Inferior parietal cortex (tissue), 1 donor: ENCODE measurements at regions not wholly inside any gene's neighbourhood (a gene's known extent, or its start where the extent isn't known, plus 50 kb on each side); places are given as distances from the start of the nearest gene placed in this dataset.
"Not testable (repeated sequence)": the region's sequence is repeated elsewhere in the genome, so short reads cannot be mapped to it uniquely, and the experiment has no call there.

ENCODE experiments used
- DNase-seq: peaks from one replicate; pipeline ENCODE4 v3.0.0-alpha.2; 2016; ENCODE audit errors: extremely low spot score

DNA sequence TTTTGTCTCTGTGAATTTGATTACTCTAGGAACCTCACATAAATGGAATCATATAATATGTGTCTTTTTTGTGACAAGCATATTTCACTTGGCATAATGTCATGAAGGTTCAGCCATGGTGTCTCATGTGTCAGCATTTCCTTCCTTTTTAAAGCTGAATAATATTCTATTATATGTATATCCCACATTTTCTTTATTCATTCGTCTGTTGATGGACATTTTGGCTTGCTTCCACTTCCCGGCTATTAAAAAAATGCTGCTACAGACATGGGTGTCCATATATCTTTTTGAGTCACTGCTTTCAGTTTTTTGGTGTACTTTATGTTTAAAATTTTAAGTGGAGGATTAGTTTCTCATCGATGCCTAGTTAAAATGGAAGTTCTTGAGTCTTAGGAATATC is 59.8 kb upstream of the C5orf63 start:
- no peak for DNase-seq

DNA sequence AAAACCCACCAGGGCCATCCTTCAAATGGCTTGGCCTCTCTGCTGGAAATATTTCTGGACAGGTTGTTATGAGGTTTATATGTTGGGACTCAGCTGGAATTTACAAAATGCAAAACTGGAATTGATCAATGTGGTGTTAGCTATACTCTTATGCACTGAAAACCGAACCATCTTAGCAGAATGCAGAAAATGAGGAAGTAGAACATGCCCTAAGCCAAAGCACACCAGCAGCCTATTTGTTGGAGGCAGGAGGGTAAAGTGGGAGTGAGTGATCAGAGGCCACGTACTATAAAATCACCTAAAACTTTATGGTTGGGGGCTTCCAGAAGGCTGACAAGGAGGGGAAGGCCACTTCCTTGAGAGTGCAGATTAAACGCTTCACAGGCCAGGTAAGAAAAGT is 63.6 kb upstream of the C5orf63 start:
- no peak for DNase-seq

DNA sequence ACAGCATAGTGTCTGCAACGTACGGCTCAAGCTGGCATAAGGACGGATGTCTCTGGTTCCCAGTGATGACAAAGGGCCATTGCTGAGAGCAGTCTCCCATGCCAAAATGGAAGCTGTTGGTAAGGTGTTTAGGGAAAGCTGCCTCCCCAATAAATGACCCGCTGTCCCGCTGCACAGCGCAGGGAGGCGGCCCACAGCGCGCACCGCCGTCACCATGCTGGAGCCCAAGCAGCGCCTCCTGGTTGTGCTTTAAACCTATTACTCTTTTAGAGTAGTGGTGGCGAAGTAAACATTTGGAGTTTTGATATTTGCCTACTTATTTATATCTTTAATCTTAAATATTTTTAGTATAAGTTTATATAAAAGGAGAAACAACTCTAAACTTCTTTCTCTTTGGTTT is 70.4 kb upstream of the C5orf63 start:
- no peak for DNase-seq

DNA sequence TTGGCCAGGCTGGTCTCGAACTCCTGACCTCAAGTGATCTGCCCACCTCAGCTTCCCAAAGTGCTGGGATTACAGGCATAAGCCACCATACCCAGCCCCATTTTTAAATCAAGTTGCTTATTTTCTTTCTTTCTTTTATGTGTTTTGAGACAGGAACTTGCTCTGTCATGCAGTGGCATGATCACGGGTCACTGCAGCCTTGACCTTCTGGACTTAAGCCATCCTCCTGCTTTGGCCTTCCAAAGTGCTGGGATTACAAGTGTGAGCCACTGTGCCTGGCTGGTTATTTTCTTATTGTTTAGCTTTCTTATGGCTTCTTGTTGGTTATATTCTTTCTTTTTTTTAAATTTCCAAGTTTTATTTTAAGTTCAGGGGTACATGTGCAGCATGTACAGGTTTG is 79.7 kb upstream of the C5orf63 start:
- no peak for DNase-seq

DNA sequence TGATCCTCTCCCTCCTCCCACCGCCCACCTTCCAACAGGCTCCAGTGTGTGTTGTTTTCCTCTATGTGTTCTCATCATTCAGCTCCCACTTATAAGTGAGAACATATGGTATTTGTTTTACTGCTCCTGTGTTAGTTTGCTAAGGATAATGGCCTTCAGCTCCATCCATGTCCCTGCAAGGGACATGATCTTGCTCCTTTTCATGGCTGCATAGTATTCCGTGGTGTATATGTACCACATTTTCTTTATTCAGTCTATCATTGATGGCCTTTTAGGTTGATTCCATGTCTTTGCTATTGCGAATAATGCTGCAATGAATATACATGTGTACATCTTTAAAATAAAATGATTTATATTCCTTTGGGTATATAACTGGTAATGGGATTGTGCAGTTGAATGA is 80.2 kb upstream of the C5orf63 start:
- no peak for DNase-seq

DNA sequence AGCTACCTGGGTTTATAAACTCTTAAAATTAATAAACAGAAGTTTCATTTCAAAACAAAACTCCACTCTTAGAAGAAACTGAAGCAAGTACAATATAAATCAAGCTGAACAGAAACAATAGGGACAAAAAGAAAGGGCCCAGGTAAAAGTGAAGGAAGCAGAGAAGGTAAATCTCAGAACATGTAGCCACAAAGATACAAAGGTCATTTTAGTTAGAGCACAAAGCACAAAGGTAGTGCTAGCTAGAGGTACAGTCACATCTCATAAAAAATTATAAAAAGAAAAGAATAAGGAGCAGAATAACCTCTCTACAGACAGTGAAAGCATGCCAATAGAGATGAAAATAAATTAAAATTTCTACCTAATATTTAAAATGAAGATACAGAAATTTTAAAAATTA is 90.4 kb upstream of the C5orf63 start:
- DNase-seq, result no peak

DNA sequence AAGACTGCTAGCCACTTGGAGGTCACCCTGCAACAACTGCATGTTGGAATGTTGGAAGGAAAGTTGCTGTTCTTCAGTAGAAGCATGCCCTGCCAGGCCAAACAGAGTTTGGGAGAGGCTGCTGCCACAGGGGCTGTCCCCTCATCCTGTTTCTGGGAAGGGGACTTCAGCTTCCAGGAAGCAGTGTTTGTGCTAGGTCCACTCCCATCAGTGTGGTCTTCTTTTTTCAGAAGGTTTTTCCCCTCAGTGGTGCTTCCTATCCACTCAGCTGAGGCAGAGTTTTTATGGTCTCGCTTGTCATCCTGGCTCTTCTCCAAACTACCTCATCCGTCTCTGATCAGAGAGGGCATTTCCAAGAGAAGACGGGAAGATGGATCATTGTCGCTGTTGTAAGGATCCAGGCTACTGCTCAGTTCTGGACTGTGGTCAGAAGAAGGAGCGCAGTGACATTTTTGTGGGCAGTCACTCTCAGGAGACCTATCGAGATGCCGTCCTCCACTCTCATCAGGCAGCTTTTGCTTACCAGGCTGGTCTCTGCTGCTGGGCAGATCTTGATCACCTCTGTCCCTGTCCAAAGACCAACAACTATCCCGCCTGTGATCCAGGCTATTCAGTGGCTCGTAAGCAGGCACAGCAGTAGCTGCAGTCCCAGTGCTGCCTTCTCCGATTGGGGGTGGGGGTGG is 97.8 kb upstream of the C5orf63 start:
- no peak for DNase-seq

DNA sequence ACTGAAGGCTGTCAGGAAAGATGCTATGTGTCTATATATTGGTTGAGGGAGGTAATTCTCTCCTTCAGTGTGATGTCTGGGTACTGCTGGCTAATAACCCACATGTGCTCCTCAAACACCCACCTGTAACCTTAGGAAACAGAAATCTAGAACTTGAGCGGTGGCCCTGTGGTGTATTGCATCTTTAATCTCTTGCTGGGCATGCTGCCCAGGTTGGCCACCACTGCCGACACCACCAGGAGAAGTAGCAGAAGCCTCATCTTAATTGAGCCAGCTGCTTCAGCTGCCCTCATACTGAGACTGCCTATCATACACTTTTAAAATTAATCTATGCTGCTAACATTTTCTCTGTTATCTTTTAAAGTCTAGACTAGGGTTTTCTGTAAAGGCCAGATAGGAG is 103.5 kb upstream of the C5orf63 start:
- DNase-seq, result no peak

DNA sequence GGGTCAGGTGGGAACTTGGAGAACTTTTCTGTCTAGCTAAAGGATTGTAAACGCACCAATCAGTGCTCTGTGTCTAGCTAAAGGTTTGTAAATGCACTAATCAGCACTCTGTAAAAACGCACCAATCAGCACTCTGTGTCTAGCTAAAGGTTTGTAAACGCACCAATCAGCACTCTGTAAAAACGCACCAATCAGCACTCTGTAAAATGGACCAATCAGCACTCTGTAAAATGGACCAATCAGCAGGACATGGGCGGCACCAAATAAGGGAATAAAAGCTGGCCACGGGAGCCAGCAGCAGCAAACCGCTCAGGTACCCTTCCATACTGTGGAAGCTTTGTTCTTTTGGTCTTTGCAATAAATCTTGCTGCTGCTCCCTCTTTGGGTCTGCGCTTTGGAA is 108.0 kb upstream of the MEGF10 start:
- DNase-seq, result not testable (repeated sequence)

DNA sequence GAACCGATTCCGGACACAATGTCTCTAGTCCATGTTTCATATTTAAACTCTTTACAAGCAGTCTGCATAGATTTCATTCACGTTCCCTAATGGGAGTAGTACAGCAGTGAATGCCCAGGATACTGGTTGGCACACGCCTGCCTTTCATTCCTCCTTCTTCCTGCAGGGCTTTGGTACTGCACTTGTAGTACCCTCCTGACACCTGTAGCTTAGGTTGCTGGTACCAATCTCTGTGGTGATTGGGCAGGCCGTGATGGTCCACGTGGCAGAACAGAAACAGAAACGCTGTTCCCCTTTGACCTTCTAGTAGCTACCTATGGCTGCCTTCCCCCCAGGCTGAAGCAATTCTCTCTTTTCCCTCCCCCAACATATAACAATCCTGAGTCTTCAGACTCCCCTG is 107.3 kb upstream of the MEGF10 start:
- no peak for DNase-seq

DNA sequence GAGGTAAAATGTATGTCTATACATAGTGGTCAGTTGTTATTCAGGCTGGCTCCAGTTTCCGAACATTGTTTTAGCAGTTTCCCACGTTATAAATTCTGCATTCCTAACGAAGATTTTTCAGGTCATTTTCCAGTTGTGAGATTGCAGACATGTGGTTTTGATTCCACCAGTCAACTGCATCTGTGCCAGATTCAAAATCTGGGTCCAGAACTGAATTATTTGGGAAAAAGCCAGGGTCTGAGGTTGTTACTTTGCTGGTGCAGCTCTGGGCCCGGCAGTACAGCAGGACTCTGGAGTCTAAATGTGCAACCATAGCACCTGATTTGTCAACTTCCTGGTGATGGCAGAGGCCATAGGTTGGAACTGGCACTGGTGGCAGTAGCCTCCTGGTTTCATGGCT is 105.7 kb upstream of the MEGF10 start:
- no peak for DNase-seq

DNA sequence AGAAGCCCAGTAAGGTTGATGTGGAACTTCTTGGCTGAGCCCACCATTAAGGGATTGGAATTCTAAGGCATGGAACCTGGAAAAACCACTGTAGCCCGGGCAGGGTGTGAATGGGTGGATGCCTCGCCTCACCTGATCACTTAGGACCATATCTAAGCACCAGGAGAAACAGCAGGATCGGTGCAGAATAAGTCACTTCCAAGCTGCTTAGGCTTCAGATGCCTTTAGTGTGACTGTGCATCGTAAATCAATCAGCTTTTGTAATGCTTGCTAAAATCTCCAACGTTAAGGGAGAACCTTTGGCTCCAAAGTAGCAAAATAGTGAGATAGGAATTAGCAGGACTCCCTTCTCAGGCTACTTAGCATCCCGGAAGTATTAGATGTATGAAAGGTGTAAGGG is 103.9 kb upstream of the MEGF10 start:
- DNase-seq, result no peak

DNA sequence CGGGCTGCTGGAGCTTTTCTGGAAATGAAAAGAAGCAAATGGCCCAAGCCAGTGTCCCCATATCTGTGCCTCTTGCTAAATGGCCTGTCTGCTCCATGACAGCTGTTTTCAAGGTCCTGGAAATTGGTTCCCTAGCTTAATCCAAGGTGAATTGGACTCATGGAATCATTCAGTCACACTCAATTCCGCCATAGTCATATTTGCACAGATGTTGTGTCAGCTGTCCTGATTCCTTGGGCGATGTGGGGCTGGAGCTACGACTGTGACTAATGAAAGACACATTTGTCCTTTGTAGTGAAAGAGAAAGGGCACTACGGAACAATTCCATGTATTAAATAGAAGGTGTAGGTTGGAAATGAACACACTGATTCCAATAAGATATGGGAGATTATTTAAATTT is 102.9 kb upstream of the MEGF10 start:
- DNase-seq, result no peak

DNA sequence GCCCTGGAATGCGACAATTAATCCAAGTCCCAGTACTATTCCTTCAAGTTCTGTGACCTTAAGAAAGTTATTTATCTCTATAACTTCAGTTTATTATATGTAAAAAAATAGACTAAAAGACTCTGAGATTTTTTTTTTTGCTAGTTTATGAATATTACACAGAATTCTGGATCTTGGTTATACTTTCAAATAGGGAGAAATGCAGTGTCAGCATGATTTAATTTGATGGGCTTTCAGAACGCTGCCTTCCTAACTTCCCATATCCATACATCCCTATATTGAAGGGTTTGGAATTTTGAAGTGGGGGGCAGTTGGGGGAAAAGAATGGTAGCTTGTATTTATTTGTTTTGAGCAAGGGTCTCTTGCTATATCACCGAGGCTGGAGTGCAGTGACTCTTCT is 98.4 kb upstream of the MEGF10 start:
- no peak for DNase-seq

DNA sequence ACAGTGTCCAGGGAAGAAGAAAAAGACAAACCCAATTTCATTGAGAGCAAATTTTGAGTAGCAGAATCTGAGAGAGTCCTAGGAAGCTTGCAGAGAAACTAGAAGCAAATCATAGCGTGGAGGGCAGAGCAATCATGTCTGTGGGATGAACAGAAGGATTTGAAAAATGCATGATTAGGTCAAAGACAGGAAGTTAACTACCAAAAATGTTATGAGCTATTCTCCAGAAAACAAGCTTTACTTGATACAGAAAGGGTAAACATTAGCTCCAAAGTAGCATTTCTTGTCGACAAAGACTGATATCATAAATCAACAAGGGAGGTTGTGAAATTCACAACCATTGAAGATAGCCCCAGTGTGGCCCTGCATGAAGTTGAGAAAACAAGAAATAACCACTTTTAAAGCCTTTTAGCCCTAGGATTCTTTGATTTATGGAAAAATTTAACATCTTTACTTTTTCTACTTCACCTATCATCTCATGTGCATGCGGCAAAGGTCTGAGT is 97.7 kb upstream of the MEGF10 start:
- no peak for DNase-seq

DNA sequence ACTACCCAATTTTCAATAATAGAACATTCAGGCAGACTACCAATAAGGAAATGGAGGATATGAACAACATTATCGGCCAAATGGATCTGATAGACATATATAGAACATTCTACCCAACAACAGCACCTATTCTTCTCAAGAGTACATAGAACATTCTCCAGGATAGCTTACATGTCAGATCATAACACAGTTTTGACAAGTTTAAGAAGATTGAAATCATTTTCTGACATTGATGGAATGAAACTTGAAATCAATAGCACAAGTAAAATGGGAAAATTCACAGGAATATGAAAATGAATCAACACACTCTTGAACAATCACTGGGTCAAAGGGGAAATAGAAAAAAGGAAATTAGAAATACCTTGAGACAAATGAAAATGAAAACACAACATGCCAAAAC is 94.6 kb upstream of the MEGF10 start:
- DNase-seq, result no peak

DNA sequence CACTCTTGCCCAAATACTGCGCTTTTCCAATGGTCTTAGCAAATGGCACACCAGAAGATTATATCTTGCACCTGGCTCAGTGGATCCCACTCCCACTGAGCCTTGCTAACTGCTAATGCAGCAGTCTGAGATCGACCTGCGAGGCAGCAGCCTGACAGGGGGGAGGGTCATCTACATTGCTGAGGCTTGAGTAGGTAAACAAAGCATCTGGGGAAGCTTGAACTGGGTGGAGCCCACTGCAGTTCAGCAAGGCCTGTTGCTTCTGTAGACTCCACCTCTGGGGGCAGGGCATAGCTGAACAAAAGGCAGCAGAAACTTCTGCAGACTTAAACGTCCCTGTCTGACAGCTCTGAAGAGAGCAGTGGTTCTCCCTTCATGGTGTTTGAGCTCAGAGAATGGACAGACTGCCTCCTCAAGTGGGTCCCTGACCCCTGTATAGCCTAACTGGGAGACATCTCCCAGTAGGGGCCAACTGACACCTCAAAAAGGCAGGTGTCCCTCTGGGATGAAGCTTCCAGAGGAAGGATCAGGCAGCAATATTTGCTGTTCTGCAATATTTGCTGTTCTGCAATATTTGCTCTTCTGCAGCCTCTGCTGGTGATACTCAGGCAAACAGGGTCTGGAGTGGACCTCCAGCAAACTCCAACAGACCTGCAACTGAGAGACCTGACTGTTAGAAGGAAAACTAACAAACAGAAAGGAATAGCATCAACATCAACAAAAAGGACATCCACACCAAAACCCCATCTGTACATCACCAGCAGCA is 93.0 kb upstream of the MEGF10 start:
- DNase-seq, result not testable (repeated sequence)

DNA sequence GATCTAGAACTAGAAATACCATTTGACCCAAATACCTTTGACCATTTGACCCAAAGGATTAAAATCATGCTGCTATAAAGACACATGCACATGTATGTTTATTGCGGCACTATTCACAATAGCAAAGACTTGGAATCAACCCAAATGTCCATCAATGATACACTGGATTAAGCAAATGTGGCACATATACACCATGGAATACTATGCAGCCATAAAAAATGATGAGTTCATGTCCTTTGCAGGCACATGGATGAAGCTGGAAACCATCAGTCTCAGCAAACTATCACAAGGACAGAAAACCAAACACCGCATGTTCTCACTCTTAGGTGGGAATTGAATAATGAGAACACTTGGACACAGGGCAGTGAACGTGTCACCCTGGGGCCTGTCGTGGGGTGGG is 87.9 kb upstream of the MEGF10 start:
- DNase-seq, result not testable (repeated sequence)

DNA sequence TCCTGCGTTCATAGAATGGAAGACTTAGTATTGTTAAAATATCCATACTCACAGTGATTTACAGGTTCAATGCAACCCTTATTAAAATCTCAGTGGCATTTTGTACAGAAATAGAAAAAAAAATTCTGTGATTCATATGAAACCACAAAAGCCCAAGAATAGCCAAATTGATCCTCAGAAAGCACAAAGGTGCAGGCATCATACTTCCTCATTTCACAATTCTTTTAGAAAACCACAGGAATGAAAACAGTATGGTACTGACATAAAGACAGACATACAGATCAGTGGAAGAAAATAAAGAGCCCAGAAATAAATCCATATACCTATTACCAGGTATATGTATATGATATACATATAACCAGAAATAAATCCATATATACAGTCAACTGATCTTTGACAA is 86.8 kb upstream of the MEGF10 start:
- no peak for DNase-seq

DNA sequence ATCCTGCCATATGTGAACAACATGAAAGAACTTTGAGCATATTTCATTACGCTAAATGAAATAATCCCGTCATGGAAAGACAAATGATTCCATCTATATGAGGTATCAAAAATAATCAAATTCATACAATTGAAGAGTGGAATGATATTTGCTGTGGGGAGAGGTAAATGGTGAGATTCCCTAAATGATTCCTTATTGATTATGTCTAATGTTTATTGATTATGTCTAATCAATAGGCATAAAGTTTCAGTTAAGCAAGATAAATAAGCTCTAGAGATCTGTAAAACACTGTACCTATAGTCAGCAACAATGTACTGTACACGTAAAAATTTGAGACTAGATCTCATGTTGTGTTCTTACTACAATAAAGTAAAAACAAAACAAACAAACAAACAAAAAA is 85.4 kb upstream of the MEGF10 start:
- DNase-seq, result no peak

DNA sequence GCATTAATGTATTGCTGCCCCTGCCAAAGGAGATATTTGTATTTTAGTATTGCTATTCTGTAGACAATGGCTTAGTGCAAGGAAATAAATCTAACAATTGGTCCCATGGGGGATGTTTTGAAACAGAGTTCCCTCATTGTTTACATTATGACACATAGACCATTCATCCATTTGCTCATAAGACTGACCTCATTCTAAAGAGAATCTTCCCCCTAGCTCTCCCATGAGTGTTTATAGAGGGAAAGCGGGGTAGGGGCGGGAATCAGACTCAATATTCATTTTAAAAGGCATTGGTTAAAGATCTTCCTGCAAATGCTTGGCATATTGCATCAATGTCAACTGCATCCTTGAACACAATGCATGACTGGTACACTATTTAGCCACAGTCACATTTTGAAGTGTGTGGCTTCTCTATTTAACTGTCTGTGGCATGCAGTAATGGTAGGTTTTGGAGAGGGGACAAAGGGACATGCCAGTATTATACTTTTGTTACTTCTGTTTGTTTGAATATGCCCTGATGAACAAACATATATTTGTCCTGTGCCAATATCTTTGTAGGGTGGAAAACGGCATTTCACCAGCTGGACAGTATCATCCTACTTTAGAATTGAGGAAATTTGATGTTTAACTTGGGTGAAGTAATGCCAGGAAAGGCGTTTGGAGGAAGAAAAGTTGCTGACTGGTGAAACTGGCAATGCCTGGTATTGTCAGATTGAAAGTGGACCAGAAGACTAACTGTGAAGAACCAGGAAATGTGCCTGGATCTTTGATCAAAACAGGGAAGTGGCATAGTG is 84.1 kb upstream of the MEGF10 start:
- no peak for DNase-seq

DNA sequence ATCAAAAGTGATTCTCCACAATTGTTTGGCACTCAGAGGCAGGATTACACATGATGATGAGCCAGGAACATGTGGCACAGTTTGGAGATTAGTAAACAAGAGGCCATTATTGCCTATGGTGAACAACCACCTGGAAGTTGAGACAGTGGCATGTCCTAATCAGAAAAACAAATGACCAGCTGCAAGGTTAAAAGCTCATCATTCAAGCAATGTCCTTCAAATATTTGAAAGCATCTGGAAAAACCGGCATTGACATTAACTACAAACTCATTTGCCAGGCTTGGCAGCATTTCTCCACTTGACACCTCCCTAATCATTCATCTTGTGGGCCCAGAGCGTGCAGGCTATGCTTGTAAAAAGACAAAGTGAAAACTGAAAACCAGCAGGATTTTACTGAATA is 80.6 kb upstream of the MEGF10 start:
- no peak for DNase-seq

DNA sequence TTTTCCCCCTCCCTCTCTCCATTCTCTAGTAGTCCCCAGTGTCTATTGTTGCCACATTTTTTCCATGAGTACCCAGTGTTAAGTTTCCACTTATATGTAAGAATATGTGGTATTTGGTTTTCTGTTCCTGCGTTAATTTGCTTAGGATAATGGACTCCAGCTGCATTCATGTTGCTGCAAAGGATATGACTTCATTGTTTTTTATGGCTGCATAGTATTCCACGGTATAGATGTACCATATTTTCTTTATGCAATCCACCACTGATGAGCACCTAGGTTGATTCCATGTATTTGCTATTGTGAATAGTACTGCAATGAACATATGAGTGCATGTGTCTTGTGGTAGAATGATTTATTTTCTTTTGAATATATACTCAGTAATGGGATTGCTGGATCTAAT is 77.4 kb upstream of the MEGF10 start:
- no peak for DNase-seq
